Mucosa of stomach (tissue), 1 donor: ENCODE measurements at regions not wholly inside any gene's neighbourhood (a gene's known extent, or its start where the extent isn't known, plus 50 kb on each side); places are given as distances from the start of the nearest gene placed in this dataset.

Source experiments
- H3K27me3 ChIP-seq: one replicate; pipeline ENCODE4 v1.7.0; 2013; ENCODE audit warnings: mild to moderate bottlenecking, low read length; ENCODE audit not compliant: control insufficient read depth, insufficient read depth
- H3K36me3 ChIP-seq: one replicate; pipeline ENCODE4 v1.7.0; 2013; ENCODE audit warnings: low read length; ENCODE audit not compliant: control insufficient read depth, insufficient read depth
- H3K4me1 ChIP-seq: one replicate; pipeline ENCODE4 v1.7.0; 2013; ENCODE audit warnings: mild to moderate bottlenecking, low read length; ENCODE audit not compliant: control insufficient read depth, insufficient read depth
- H3K4me3 ChIP-seq: one replicate; pipeline ENCODE4 v1.7.0; 2013; ENCODE audit warnings: low read length
- H3K9ac ChIP-seq: one replicate; pipeline ENCODE4 v1.7.0; 2013; ENCODE audit warnings: mild to moderate bottlenecking, low read length, moderate library complexity
- H3K9me3 ChIP-seq: one replicate; pipeline ENCODE4 v1.7.0; 2013; ENCODE audit warnings: mild to moderate bottlenecking, low read length, moderate library complexity; ENCODE audit not compliant: control insufficient read depth
- donor health status: Pancreatic carcinoma.

- H3K4me3 ChIP-seq: no peak overlapping the region
These were observed 105.5 kb upstream of the PKDCC start for GRCh38 chr2:41942278-41942677.

GRCh38 chr2:41943159-41943558 lies 104.7 kb upstream of the PKDCC start:
- H3K36me3 ChIP-seq: no peaks in the 10 kb centered on the region
- no peak overlapping the region for H3K9ac ChIP-seq
- no peak overlapping the region for H3K4me3 ChIP-seq
- no peaks in the 10 kb centered on the region for H3K27me3 ChIP-seq
- H3K4me1 ChIP-seq: peaks cover 12% of the 10 kb centered on the region
- no peaks in the 10 kb centered on the region for H3K9me3 ChIP-seq

More at GRCh38 chr2:41942278-41942677, 105.5 kb upstream of the PKDCC start:
- peaks cover 16% of the 10 kb centered on the region for H3K4me1 ChIP-seq
- H3K36me3 ChIP-seq: no peaks in the 10 kb centered on the region
- no peaks in the 10 kb centered on the region for H3K9me3 ChIP-seq
- no peak overlapping the region for H3K9ac ChIP-seq
- no peaks in the 10 kb centered on the region for H3K27me3 ChIP-seq

- Histone ChIP-seq H3K27me3 (no peaks in the 10 kb centered on the region), H3K9ac (no peak overlapping the region), H3K4me3 (no peak overlapping the region), H3K36me3 (no peaks in the 10 kb centered on the region), H3K9me3 (no peaks in the 10 kb centered on the region), H3K4me1 (peaks cover 6% of the 10 kb centered on the region)
These were observed 103.5 kb upstream of the PKDCC start for GRCh38 chr2:41944220-41944880.

GRCh38 chr2:41947701-41948396 lies 100.0 kb upstream of the PKDCC start:
- no peaks in the 10 kb centered on the region for H3K9me3 ChIP-seq
- peaks cover 6% of the 10 kb centered on the region for H3K4me1 ChIP-seq
- H3K36me3 ChIP-seq: no peaks in the 10 kb centered on the region
- H3K9ac ChIP-seq: no peak overlapping the region
- H3K27me3 ChIP-seq: no peaks in the 10 kb centered on the region
- H3K4me3 ChIP-seq: no peak overlapping the region

- H3K9ac ChIP-seq: no peak overlapping the region
- no peak overlapping the region for H3K4me3 ChIP-seq
- no peaks in the 10 kb centered on the region for H3K9me3 ChIP-seq
- H3K27me3 ChIP-seq: no peaks in the 10 kb centered on the region
- no peaks in the 10 kb centered on the region for H3K36me3 ChIP-seq
- peaks cover 6% of the 10 kb centered on the region for H3K4me1 ChIP-seq
These were observed 99.4 kb upstream of the PKDCC start for GRCh38 chr2:41948397-41948763.

GRCh38 chr2:41949091-41949882 lies 98.5 kb upstream of the PKDCC start:
- Histone ChIP-seq H3K27me3 (no peaks in the 10 kb centered on the region), H3K9me3 (no peaks in the 10 kb centered on the region), H3K4me3 (no peak overlapping the region), H3K36me3 (no peaks in the 10 kb centered on the region), H3K4me1 (peaks cover 6% of the 10 kb centered on the region), H3K9ac (no peak overlapping the region)

- no peak overlapping the region for H3K9ac ChIP-seq
- no peaks in the 10 kb centered on the region for H3K27me3 ChIP-seq
- no peak overlapping the region for H3K4me3 ChIP-seq
- no peaks in the 10 kb centered on the region for H3K36me3 ChIP-seq
- peaks cover 10% of the 10 kb centered on the region for H3K4me1 ChIP-seq
- H3K9me3 ChIP-seq: no peaks in the 10 kb centered on the region
These were observed 97.7 kb upstream of the PKDCC start for GRCh38 chr2:41949883-41950665.

- Histone ChIP-seq H3K4me3 (no peak overlapping the region), H3K36me3 (no peaks in the 10 kb centered on the region), H3K9me3 (no peaks in the 10 kb centered on the region), H3K4me1 (peaks cover 11% of the 10 kb centered on the region), H3K27me3 (no peaks in the 10 kb centered on the region), H3K9ac (no peak overlapping the region)
These were observed 97.2 kb upstream of the PKDCC start for GRCh38 chr2:41950666-41950960.

GRCh38 chr2:41954304-41955291 lies 93.2 kb upstream of the PKDCC start:
- no peak overlapping the region for H3K4me3 ChIP-seq
- H3K4me1 ChIP-seq: peaks cover 15% of the 10 kb centered on the region
- no peaks in the 10 kb centered on the region for H3K27me3 ChIP-seq
- no peaks in the 10 kb centered on the region for H3K9me3 ChIP-seq
- no peaks in the 10 kb centered on the region for H3K36me3 ChIP-seq
- no peak overlapping the region for H3K9ac ChIP-seq

- Histone ChIP-seq H3K4me1 (peaks cover 15% of the 10 kb centered on the region), H3K27me3 (no peaks in the 10 kb centered on the region), H3K9ac (no peak overlapping the region), H3K4me3 (no peak overlapping the region), H3K9me3 (no peaks in the 10 kb centered on the region), H3K36me3 (no peaks in the 10 kb centered on the region)
These were observed 92.3 kb upstream of the PKDCC start for GRCh38 chr2:41955316-41956043.
